ENCODE measurements at regions not wholly inside any gene's neighbourhood (a gene's known extent, or its start where the extent isn't known, plus 50 kb on each side); places are given as distances from the start of the nearest gene placed in this dataset.

DNA sequence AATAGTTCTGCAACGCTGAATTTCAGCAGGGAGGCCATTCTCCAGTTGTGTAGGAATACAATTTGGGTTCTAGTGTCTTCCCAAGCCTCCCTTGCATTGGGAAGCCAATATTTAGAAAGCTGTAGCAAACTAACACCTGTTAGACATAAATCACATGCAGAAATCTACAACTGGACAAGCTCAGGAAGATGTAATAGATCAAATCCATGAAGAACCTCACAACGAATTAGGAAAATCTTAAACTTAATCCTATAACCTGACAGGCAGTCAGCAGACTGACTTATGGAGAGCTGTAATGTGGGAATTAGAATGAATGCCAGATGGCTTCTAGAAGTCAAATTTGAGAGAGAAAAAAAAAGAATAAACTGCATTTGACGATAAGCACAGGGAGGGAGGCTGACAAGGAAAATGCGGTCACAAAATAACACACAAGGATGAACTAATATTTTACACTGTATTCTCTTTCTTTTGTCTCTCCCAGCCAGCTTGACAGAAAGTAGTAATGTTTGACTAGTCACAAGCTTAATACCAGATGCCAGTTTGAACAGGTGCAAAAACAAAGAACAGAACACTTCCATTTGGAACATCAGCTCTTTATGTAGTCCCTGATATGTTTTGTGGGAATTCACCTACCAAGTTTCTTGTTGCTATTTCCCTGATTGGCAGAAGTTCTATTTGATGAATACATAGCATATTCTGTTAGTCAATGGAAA lies 50.8 kb upstream of the FANCL start:
- H3K36me3 ChIP-seq (ENCODE audit: control insufficient read depth in 2 of 4, insufficient read depth in 4 of 4, low read length in 3 of 4): no peaks in the 10 kb centered on the region
- H4K8ac ChIP-seq (ENCODE audit: extremely low read depth, insufficient read depth, low read length): no peak overlapping the region
- no peak overlapping the region for H2BK20ac ChIP-seq (ENCODE audit: low read length)
- no peak overlapping the region for H3K9ac ChIP-seq (replicated peaks in 1 of 4; ENCODE audit: extremely low read depth in 1 of 4, low read depth in 3 of 4, low read length in 3 of 4)
- CTCF ChIA-PET (ENCODE audit: partially characterized antibody): interaction anchor here (1.1 to 1.2 kb wide), 2 partner anchors 9 to 156 kb away, joined by 3 to 4 read pairs; no protein-coding TSS in a partner anchor
- H2AK5ac ChIP-seq (ENCODE audit: low read depth, low read length): no peak overlapping the region
- H2BK12ac ChIP-seq (ENCODE audit: low read depth, low read length): no peak overlapping the region
- no peak overlapping the region for H3K23ac ChIP-seq (ENCODE audit: insufficient read length)
- H3K79me1 ChIP-seq (ENCODE audit: low read depth, low read length): no peaks in the 10 kb centered on the region
- no peaks in the 10 kb centered on the region for H3K9me3 ChIP-seq (ENCODE audit: insufficient read depth in 2 of 2, low read depth in 1 of 2, low read length in 1 of 2)
- no peaks in the 10 kb centered on the region for H4K20me1 ChIP-seq (replicated peaks in 1 of 2; ENCODE audit: control insufficient read depth in 1 of 2, insufficient read depth in 2 of 2, low read length in 2 of 2)
- H3K18ac ChIP-seq (ENCODE audit: extremely low read depth, low read length): no peak overlapping the region
- H3K4ac ChIP-seq (replicated peaks; ENCODE audit: insufficient read length, low read depth, low read length): no peak overlapping the region
- WGBS, 2 experiments (ENCODE audit: extremely low coverage in 1 of 2, insufficient coverage in 1 of 2, insufficient read length in 1 of 2, insufficient replicate concordance in 2 of 2, low coverage in 1 of 2, low lambda C conversion rate in 2 of 2, missing lambda C conversion rate in 1 of 2): 92% methylated on average over 4 of the region's 4 CpGs; no CpG with 5 or more reads in 1 of the 2 experiments
- no peak overlapping the region for H2BK15ac ChIP-seq (ENCODE audit: low read length)
- H4K5ac ChIP-seq (ENCODE audit: insufficient read length, low read depth, low read length): no peak overlapping the region
- H3K4me2 ChIP-seq (ENCODE audit: insufficient read depth in 1 of 2, low read depth in 2 of 2, low read length in 2 of 2): no peak overlapping the region
- H3K14ac ChIP-seq (ENCODE audit: insufficient read length): no peak overlapping the region
- H2BK5ac ChIP-seq (ENCODE audit: low read depth, low read length): no peak overlapping the region
- POLR2A ChIA-PET (ENCODE audit: partially characterized antibody): no interaction called here
- no peak overlapping the region for H4K91ac ChIP-seq (replicated peaks; ENCODE audit: insufficient read length, low read length)
- FAIRE-seq (no peak), DNase-seq (ENCODE audit: low read depth in 1 of 2, low spot score in 2 of 2) (no peak)
- no peak overlapping the region for H2BK120ac ChIP-seq (replicated peaks; ENCODE audit: low read depth, low read length)
- H3K27ac ChIP-seq (ENCODE audit: low read depth, low read length): no peak overlapping the region
- H2AFZ ChIP-seq (ENCODE audit: low read length): no peak overlapping the region
- no peaks in the 10 kb centered on the region for H3K27me3 ChIP-seq (replicated peaks in 1 of 4; ENCODE audit: control insufficient read depth in 3 of 4, extremely low read depth in 1 of 4, insufficient read depth in 3 of 4, low read length in 3 of 4)
- H3K79me2 ChIP-seq (ENCODE audit: control insufficient read depth in 1 of 2, insufficient read depth in 2 of 2, low read length in 2 of 2): no peaks in the 10 kb centered on the region
- no peak overlapping the region for H3K4me3 ChIP-seq (ENCODE audit: extremely low read depth in 1 of 4, insufficient read depth in 2 of 4, low read depth in 3 of 4, low read length in 4 of 4)
- no peak overlapping the region for H3K56ac ChIP-seq (replicated peaks; ENCODE audit: insufficient read length, low read depth, low read length)
- no peaks in the 10 kb centered on the region; the same call in 1 of the 2 replicates for H3K23me2 ChIP-seq (ENCODE audit: low read depth, low read length)
- H3K4me1 ChIP-seq (replicated peaks in 1 of 4; ENCODE audit: control insufficient read depth in 3 of 4, insufficient read depth in 4 of 4, low read length in 3 of 4): no peaks in the 10 kb centered on the region
- TF ChIP-seq HDAC2 (IDR thresholded peaks at IDR 0.05; ENCODE audit: borderline replicate concordance in 1 of 2, low read depth in 2 of 2, low read length in 2 of 2): no peak
- no peak for TF ChIP-seq POLR2A (IDR thresholded peaks at IDR 0.05; ENCODE audit: control extremely low read depth in 1 of 2, low read depth in 2 of 2, low read length in 2 of 2)
- TF ChIP-seq KDM5A (IDR thresholded peaks at IDR 0.05; ENCODE audit: low read length): no peak
- TF ChIP-seq CBX8 (IDR thresholded peaks at IDR 0.05; ENCODE audit: borderline replicate concordance, low read depth, low read length): no peak
- TF ChIP-seq PHF8 (conservative IDR thresholded peaks at IDR 0.05; ENCODE audit: low read depth, low read length): no peak
